ENCODE measurements at regions not wholly inside any gene's neighbourhood (a gene's known extent, or its start where the extent isn't known, plus 50 kb on each side); places are given as distances from the start of the nearest gene placed in this dataset.
A peak's percentile ranks its signal among the peaks of the same experiment; 100 is the strongest.

GRCh38 chr15:60057554-60057953 lies 53.4 kb downstream of the FOXB1 start:
- DNase-seq = no peak

DNA sequence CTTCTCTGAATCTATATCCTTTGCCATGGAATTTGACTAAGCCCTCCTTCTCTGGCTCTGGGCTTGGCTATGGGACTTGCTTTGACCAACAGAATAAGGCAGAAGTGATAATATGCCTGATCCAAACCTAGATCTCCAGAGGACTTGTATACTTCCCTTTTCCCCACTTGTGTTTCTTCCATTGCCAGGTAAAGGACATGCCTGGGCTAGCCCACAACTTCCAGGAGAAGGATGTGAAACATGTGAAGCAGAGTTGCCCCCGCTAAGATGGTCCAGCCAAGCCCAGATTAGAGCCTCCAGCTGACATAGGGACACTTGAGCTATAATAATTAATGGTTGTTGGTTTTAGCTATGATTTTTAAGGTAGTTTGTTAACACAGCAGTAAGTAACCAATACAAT lies 55.1 kb downstream of the FOXB1 start:
- DNase-seq = no peak

DNA sequence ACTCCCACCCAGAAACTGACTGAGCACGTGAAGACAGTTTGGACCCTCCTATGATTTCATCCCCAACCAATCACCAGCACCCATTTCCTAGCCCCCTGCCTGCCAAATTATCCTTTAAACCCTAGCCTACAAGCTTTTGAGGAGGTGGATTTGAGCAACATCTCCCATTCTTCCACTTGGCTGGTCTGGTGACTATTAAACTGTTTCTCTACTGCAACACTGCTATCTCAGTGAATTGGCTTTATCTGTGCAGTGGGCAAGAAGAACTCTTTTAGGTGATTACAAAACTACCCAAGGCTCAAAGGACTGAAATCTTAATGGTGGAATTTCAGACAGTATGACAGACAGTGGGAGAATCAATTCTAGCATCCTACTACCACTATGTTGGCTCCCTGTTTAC lies 57.6 kb downstream of the FOXB1 start:
- no peak for DNase-seq

GRCh38 chr15:60062826-60063225 lies 58.7 kb downstream of the FOXB1 start:
- no peak for DNase-seq

- DNase-seq = no peak
Measured at GRCh38 chr15:60065951-60066350, 61.8 kb downstream of the FOXB1 start.

DNA sequence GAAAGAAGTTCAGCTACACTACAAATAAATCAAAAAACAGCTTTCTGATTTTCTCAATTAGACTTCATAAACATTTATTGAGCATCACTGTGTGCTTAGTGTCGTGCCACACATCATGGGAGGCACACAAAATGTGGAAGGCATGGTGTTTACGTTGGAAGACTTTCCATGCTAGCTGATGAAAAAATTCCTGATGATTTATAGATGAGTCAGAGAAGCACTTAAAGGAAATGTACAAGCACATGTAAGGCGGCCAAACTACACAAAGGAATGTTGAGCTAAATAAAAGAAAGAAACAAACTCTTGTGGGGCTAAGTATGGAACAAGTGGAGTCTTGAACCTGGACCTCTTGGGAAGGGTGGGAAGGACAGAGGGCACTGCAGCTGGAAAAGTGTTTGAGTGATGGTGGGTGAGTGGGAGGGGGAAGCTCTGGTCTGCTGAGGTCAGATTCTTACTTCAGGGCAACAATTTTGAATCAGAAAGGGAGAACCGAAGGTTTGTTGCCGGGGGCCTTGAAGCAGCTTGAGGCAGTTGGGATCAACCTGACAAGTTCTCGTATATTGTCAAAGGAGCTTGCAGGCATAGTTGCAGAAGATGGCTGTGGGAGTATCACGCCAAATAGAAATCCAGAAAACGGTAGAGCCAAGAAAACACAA lies 66.9 kb downstream of the FOXB1 start:
- no peak for DNase-seq

- no peak for DNase-seq
Measured at GRCh38 chr15:60072826-60073465, 68.8 kb downstream of the FOXB1 start.

DNA sequence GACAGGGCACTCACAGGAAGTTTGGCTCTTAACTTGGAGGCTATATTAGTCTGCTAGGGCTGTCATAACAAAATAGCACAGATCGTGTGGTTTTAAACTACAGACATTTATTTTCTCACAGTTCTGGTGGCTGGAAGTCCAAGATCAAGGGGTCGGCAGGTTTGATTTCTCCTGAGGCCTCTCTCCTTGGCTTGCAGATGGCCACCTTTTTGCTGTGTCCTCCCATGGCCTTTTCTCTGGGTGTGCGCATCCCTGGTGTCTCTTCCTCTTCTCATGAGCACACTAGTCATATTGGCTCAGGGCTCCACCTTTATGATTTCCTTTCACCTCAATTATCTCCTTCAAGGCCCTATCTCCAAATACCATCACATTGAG lies 69.3 kb downstream of the FOXB1 start:
- DNase-seq = no peak

- no peak for DNase-seq
Measured at GRCh38 chr15:60074181-60074885, 70.2 kb downstream of the FOXB1 start.

- no peak for DNase-seq
Measured at GRCh38 chr15:60076045-60076444, 71.9 kb downstream of the FOXB1 start.

DNA sequence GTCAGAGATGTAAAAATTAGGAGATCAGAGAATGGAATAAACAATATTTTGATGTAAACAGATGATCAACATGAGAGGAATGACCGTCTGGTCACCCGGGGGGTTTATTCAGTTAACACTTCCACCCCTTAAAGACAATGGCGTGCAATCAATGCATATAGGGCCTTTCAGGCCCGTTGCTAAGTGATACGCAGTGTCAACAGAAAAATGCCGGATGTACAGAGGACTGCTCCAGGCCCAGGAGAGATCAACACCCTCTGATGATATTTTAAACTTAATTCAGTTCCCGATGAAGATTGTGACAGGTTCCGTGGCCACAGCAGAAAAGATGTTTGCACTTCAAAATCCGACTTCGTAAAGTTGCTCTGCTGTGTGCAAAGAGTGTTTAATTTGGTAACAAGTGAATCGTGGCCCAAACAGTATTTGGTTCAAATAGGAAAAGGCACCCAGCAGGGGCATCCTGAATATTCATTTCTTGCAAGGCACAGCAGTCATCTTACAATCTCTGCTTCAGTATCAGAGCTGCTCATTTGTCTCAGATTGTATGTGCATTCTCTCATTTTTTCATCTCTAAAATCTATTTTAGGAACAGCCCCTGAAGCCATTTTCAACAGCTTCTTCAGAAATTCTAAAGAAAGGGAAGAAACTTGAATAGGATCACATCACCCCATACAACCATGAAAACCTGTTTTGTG lies 72.6 kb downstream of the FOXB1 start:
- no peak for DNase-seq

GRCh38 chr15:60077581-60078359 lies 73.7 kb downstream of the FOXB1 start:
- DNase-seq = peak; percentile 41 to 58

GRCh38 chr15:60079210-60079609 lies 75.1 kb downstream of the FOXB1 start:
- DNase-seq = no peak

- no peak for DNase-seq
Measured at GRCh38 chr15:60081976-60082375, 77.9 kb downstream of the FOXB1 start.

DNA sequence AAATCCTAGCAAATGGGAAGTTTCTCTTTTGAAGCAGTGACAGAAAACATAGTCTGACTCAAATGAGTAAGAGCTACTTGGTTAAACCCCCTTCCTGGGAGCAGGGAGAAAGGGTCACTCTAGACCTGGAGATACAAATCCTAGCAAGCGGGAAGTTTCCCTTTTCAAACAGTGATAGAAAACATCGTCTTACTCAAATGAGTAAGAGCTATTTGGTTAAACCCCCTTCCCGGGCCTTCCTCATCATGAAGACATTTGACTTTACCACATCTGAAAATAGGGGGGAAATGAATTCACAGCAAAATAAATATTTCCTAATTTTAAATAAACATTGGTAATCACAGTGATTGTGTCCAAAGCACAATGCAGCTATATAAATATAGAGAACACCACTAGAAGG lies 79.2 kb downstream of the FOXB1 start:
- DNase-seq = no peak

DNA sequence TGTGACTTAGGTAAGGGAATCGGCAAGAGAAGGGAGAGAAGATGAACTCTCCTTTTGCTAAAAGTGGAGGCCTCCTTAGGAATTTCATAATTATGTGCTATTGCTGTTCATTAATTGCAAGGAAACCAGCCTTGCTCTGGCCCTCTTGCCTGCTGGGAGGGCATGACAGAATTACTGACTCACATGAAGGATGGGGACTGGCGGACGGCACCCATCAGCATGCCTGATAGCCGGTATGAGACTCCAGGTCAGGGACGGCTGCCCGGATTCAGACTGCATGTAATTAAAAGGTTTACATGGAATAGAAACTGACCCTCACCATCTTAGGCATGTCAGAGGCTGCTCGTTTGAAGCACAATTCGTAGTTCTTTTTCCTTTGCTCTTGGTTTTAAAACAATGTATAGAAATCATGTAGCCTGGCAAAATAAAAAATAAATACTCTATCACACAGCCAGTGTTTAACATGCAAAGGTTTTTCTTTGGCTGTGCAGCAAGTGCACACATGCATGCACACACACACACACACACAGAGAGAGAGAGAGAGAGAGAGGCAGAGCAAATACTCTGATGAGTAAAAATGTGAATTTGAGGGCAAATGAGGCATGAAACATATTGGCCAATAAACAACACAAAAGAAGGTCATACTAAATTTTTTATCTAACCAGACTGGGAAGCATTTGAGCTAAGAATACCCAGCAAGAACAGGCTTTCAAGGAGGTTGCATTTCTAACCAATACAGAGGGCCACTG lies 82.7 kb downstream of the FOXB1 start:
- no peak for DNase-seq

DNA sequence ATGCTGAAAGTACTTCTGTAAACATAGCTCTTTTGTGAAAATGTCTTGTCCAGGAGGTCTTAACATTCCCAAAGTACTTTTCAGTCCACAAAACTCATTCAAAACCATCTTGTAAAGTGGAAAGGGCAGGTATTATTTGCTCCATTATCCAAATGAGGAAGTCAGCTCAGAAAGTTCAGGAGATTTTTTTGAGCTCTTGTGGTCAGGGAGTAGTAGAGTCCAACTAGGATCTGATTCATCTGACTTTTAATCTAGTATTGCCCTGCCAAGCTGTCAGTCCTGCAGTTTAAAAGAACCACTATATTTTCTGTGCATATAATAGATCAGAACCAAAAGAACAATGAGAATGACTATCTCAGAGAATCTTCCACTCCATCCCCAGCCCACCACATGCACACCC lies 83.5 kb downstream of the FOXB1 start:
- no peak for DNase-seq

- DNase-seq = no peak
Measured at GRCh38 chr15:60090747-60091146, 86.6 kb downstream of the FOXB1 start.

GRCh38 chr15:60091157-60091556 lies 87.0 kb downstream of the FOXB1 start:
- DNase-seq = no peak

DNA sequence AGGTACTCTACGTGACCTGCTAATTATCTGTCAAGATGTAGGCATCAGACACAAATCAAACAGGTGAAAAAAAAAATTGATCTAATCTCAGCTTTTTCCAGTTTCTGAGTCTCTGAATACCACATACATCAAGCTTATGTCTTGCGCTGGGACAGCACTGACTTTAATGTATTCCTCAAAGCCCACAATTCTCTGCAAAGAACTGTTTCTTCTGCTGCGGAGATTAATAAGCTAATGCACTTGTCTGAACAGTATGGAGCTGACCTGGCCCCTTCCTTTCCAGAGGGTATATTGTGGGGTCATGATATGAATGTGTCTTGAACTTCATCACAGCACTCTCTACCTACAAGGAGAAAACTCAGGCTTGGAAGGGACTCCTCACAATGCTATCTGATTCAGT lies 87.8 kb downstream of the FOXB1 start:
- DNase-seq = no peak

- DNase-seq = no peak
Measured at GRCh38 chr15:60093273-60094067, 89.4 kb downstream of the FOXB1 start.

Measured in activated CD4-positive, alpha-beta T cell treated with anti-CD3 and anti-CD28 coated beads, Interleukin-2, amount 50 U/mL, for 48 hours (primary cell).